Keratinocyte (primary cell): ENCODE measurements at regions not wholly inside any gene's neighbourhood (a gene's known extent, or its start where the extent isn't known, plus 50 kb on each side); places are given as distances from the start of the nearest gene placed in this dataset.
"Not testable (repeated sequence)": the region's sequence is repeated elsewhere in the genome, so short reads cannot be mapped to it uniquely, and the experiment has no call there.

Experiments used
- DNase-seq: peaks from one replicate; pipeline ENCODE4 v3.0.0-alpha.2; 2011; ENCODE audit warnings: low read depth, missing footprints, low spot score
- FAIRE-seq: peaks from 2 replicates; lab custom pipeline; 2011; peaks lifted over from hg19 to GRCh38; lab: Jason Lieb, UNC
- H2AFZ ChIP-seq: 2 replicates; pipeline ENCODE4 v1.6.0; 2012; ENCODE audit warnings: low read length, control low read depth, inconsistent platforms; ENCODE audit not compliant: control insufficient read depth
- H3K27ac ChIP-seq: 2 replicates; pipeline ENCODE4 v1.5.1; 2011; ENCODE audit warnings: low read length; ENCODE audit not compliant: control insufficient read depth, insufficient read depth
- H3K27me3 ChIP-seq: 3 replicates; pipeline ENCODE4 v1.6.0; 2011; ENCODE audit warnings: low read length; ENCODE audit not compliant: control insufficient read depth, insufficient read depth; ENCODE audit errors: extremely low read depth
- H3K36me3 ChIP-seq, 2 experiments: 2 replicates in 1 of 2; 3 replicates in 1 of 2; pipeline ENCODE4 v1.5.1; 2011; ENCODE audit warnings: low read length in 2 of 2, mild to moderate bottlenecking in 1 of 2; ENCODE audit not compliant: control insufficient read depth in 2 of 2, insufficient read depth in 2 of 2; ENCODE audit errors: extremely low read depth in 1 of 2
- H3K4me1 ChIP-seq: 3 replicates; pipeline ENCODE4 v1.5.1; 2011; ENCODE audit warnings: low read length; ENCODE audit not compliant: control insufficient read depth, insufficient read depth; ENCODE audit errors: extremely low read depth
- H3K4me2 ChIP-seq: 3 replicates; pipeline ENCODE4 v1.6.0; 2011; ENCODE audit warnings: low read depth, low read length; ENCODE audit not compliant: control insufficient read depth, insufficient read depth; ENCODE audit errors: extremely low read depth
- H3K4me3 ChIP-seq, 3 experiments: fragments of 200-600 bp in 1 of 3; sonication (generic) in 1 of 3; 2 replicates in 2 of 3; 3 replicates in 1 of 3; pipeline ENCODE4 v1.5.1; 2011 to 2016; ENCODE audit warnings: low read length in 3 of 3, mild to moderate bottlenecking in 3 of 3, control low read depth in 2 of 3, inconsistent platforms in 1 of 3, low read depth in 1 of 3, mixed read lengths in 1 of 3, mixed run types in 1 of 3, moderate library complexity in 1 of 3; ENCODE audit not compliant: control insufficient read depth in 2 of 3, insufficient read depth in 2 of 3; ENCODE audit errors: extremely low read depth in 1 of 3
- H3K79me2 ChIP-seq: 2 replicates; pipeline ENCODE4 v1.6.0; 2012; ENCODE audit warnings: low read length; ENCODE audit not compliant: control insufficient read depth, insufficient read depth
- H3K9ac ChIP-seq: 3 replicates; pipeline ENCODE4 v1.6.0; 2011; ENCODE audit warnings: low read length; ENCODE audit not compliant: control insufficient read depth, insufficient read depth; ENCODE audit errors: extremely low read depth
- H3K9me1 ChIP-seq: 3 replicates; pipeline ENCODE4 v1.6.0; 2011; ENCODE audit warnings: low read length; ENCODE audit not compliant: control insufficient read depth, insufficient read depth; ENCODE audit errors: extremely low read depth
- H3K9me3 ChIP-seq: 2 replicates; pipeline ENCODE4 v1.5.1; 2012; ENCODE audit warnings: low read depth, low read length; ENCODE audit not compliant: control insufficient read depth
- H4K20me1 ChIP-seq: 3 replicates; pipeline ENCODE4 v1.6.0; 2011; ENCODE audit warnings: low read length; ENCODE audit not compliant: control insufficient read depth, insufficient read depth; ENCODE audit errors: extremely low read depth
- CTCF ChIP-seq, 3 experiments: IDR thresholded peaks in 1 of 3; conservative IDR thresholded peaks in 1 of 3; optimal IDR thresholded peaks in 1 of 3; 2 replicates in 2 of 3; 3 replicates in 1 of 3; pipeline versions ENCODE3 to v1.5.1; 2011; ENCODE audit warnings: low read length in 3 of 3, mild to moderate bottlenecking in 3 of 3, moderate library complexity in 2 of 3, control low read depth in 1 of 3, inconsistent platforms in 1 of 3; ENCODE audit not compliant: insufficient read depth in 2 of 3; ENCODE audit errors: extremely low read depth in 1 of 3
- EZH2 ChIP-seq: IDR thresholded peaks from one replicate; pipeline ENCODE4 v1.6.1; 2012; ENCODE audit warnings: inconsistent platforms, mild to moderate bottlenecking, low read length, moderate library complexity
- dilution Hi-C: fragments of 300-500 bp; cut with MboI; formaldehyde crosslinking; loops from one replicate; pipeline ENCODE4 v1.7.0; 2020; ENCODE audit warnings: low sequenced_read_pairs; ENCODE audit not compliant: extremely low pct_ligation_motif_present

GRCh38 chr4:188665491-188666457, 526.5 kb downstream of the TRIML1 start:
- Histone ChIP-seq H3K4me3 (no peak overlapping the region), H3K36me3 (no peaks in the 10 kb centered on the region), H3K9me3 (no peaks in the 10 kb centered on the region), H3K9ac (no peak overlapping the region), H3K27ac (no peak overlapping the region), H3K79me2 (no peaks in the 10 kb centered on the region), H3K4me2 (no peak overlapping the region), H3K4me1 (no peaks in the 10 kb centered on the region), H2AFZ (no peak overlapping the region), H3K9me1 (no peaks in the 10 kb centered on the region), H3K27me3 (no peaks in the 10 kb centered on the region), H4K20me1 (no peaks in the 10 kb centered on the region)
- TF ChIP-seq CTCF (optimal IDR thresholded peaks at IDR 0.05 in 1 of 3, IDR thresholded peaks at IDR 0.05 in 1 of 3, conservative IDR thresholded peaks at IDR 0.05 in 1 of 3; ENCODE audit: extremely low read depth in 1 of 3, insufficient read depth in 2 of 3, low read length in 3 of 3) (no peak), EZH2 (no peak)
- DNase-seq (no peak), FAIRE-seq (no peak)
- dilution Hi-C loops, result no loop called here

- H3K79me2 ChIP-seq, DNase-seq, FAIRE-seq, H2AFZ ChIP-seq, H3K27ac ChIP-seq, H3K4me2 ChIP-seq, H4K20me1 ChIP-seq, H3K9me1 ChIP-seq, H3K27me3 ChIP-seq, dilution Hi-C loops, H3K4me3 ChIP-seq, H3K9ac ChIP-seq, H3K9me3 ChIP-seq, H3K36me3 ChIP-seq, H3K4me1 ChIP-seq: not testable (repeated sequence)
Measured at GRCh38 chr4:188678691-188679090, 539.5 kb downstream of the TRIML1 start.
